ENCODE measurements at regions not wholly inside any gene's neighbourhood (a gene's known extent, or its start where the extent isn't known, plus 50 kb on each side); places are given as distances from the start of the nearest gene placed in this dataset.

- TF ChIP-seq CTCF (IDR thresholded peaks at IDR 0.05; ENCODE audit: poor library complexity, severe bottlenecking) (no peak), SMC3 (conservative IDR thresholded peaks at IDR 0.05; ENCODE audit: poor library complexity) (no peak), TAF1 (IDR thresholded peaks at IDR 0.05; ENCODE audit: low read depth) (no peak), REST (IDR thresholded peaks at IDR 0.05; ENCODE audit: borderline replicate concordance) (no peak), POLR2AphosphoS5 (IDR thresholded peaks at IDR 0.05) (no peak), EZH2 (IDR thresholded peaks at IDR 0.05; ENCODE audit: borderline replicate concordance, insufficient read depth, low read length, poor library complexity, severe bottlenecking) (no peak), EP300 (conservative IDR thresholded peaks at IDR 0.05; ENCODE audit: poor library complexity, severe bottlenecking) (no peak), RAD21 (conservative IDR thresholded peaks at IDR 0.05) (no peak), MXI1 (conservative IDR thresholded peaks at IDR 0.05; ENCODE audit: poor library complexity, severe bottlenecking) (no peak)
Observed at GRCh38 chr5:98259595-98259994, 513.9 kb upstream of the RGMB start.
